ENCODE measurements at regions not wholly inside any gene's neighbourhood (a gene's known extent, or its start where the extent isn't known, plus 50 kb on each side); places are given as distances from the start of the nearest gene placed in this dataset.
"Not testable (repeated sequence)": the region's sequence is repeated elsewhere in the genome, so short reads cannot be mapped to it uniquely, and the experiment has no call there.

DNA sequence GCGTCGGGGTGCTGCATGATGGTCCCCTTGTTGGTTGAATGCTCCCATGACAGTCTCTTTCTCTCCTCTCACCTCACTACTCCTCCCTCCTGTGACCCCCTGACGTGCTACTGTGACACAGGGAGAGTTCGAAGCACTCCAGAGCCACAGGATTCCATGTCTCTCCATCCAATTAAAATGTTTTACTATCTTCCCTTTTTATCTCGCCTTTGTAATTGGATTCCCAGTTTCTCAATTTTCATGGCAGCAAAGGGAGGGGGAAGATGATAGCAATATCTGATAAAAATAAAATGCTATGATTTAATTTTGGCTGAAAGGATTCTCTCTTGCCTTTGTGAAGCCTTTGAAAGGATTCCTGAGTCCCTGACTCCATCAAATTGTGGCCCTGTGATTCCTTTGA lies 271.9 kb upstream of the SLC14A2 start:
- no peak for FAIRE-seq
- DNase-seq (ENCODE audit: insufficient read length, low spot score), result no peak
- TF ChIP-seq, protein P1, sequence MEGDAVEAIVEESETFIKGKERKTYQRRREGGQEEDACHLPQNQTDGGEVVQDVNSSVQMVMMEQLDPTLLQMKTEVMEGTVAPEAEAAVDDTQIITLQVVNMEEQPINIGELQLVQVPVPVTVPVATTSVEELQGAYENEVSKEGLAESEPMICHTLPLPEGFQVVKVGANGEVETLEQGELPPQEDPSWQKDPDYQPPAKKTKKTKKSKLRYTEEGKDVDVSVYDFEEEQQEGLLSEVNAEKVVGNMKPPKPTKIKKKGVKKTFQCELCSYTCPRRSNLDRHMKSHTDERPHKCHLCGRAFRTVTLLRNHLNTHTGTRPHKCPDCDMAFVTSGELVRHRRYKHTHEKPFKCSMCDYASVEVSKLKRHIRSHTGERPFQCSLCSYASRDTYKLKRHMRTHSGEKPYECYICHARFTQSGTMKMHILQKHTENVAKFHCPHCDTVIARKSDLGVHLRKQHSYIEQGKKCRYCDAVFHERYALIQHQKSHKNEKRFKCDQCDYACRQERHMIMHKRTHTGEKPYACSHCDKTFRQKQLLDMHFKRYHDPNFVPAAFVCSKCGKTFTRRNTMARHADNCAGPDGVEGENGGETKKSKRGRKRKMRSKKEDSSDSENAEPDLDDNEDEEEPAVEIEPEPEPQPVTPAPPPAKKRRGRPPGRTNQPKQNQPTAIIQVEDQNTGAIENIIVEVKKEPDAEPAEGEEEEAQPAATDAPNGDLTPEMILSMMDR (IDR thresholded peaks at IDR 0.05; ENCODE audit: insufficient read depth, missing control alignments), result no peak

DNA sequence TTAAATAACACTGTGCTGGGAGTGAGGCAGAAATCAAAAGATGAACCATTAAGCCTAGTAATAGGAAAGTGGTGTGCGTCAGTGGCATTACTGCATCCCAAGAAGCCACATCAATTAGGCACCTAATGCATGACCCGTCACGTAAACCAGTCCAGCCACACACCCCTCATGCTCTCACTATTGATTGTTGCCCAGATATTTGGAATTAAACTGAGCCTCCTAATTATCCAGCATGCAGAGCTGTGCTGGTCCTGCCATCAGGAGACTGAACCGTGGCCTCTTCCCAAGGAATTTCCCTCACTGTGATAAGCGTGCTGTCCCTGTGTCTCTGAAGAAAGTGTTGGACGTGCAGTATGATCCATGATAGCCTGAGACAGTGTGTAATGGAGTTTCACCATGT lies 270.6 kb upstream of the SLC14A2 start:
- not testable (repeated sequence) for DNase-seq (ENCODE audit: insufficient read length, low spot score); FAIRE-seq

DNA sequence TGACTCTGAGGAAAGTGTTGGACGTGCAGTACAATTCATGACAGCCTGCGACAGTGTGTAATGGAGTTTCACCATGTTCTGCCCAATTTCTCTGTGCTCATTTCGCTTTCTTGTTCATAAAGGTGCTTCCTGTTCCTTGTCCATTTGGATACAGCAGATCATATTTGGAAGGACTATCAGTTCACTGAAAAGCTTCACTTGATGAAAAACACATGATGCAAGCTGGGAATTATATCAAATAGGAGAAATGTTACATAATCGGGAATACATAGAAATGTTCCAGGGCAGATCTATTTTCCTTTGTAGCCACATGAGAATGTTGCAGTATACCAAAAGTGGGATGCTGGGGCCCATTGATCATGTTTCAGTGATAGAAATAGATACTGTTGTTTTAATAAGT lies 266.3 kb upstream of the SLC14A2 start:
- no peak for DNase-seq (ENCODE audit: insufficient read length, low spot score)
- TF ChIP-seq, protein P1 (IDR thresholded peaks at IDR 0.05; ENCODE audit: insufficient read depth, missing control alignments), result no peak
- no peak for FAIRE-seq

DNA sequence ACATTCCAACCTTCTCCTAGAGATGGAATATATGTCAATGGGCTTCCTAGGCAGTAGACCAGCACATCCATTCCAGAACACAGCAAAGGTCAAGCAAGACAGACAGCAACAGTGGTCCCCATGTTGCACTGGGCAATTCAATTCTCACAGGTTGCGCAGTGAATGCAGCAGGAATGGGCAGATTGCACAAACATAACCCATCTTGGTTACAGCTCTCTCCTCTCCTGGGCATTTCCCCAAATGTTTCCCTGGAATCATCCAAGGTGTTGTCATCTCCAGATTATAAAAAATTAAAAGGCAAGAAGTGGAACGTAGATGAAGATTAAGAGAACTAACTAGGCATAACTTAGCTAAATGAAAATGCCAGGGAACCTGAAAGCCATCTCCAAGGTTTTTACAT lies 265.8 kb upstream of the SLC14A2 start:
- TF ChIP-seq, protein P1 (IDR thresholded peaks at IDR 0.05; ENCODE audit: insufficient read depth, missing control alignments), result no peak
- FAIRE-seq (no peak), DNase-seq (ENCODE audit: insufficient read length, low spot score) (no peak)

DNA sequence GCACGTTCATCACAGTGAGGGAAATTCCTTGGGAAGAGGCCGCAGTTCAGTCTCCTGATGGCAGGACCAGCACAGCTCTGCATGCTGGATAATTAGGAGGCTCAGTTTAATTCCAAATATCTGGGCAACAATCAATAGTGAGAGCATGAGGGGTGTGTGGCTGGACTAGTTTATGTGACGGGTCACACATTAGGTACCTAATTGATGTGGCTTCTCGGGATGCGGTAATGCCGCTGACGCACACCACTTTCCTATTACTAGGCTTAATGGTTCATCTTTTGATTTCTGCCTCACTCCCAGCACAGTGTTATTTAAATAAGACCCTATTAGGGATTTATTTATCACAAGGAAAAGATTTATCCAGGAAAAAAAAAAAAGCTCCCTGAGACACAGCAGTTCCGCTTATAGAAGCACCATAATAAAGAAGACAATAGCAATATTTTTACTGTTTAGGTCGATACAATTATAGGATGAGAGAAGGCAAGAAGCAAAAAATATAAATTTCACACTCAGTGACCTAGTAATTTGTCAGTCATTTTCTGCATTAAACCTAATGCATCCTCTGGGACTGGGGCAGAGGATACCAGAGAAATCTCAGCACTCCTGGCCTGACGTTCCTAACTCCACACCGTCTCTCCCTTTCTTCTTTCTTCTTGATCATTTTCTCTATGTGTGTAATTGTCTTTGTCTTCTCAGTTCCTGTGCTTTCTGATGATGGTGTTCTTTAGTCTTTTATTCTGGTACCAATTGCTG lies 264.7 kb upstream of the SLC14A2 start:
- DNase-seq (ENCODE audit: insufficient read length, low spot score) (no peak), FAIRE-seq (no peak)
- TF ChIP-seq, protein P1 (IDR thresholded peaks at IDR 0.05; ENCODE audit: insufficient read depth, missing control alignments), result no peak

DNA sequence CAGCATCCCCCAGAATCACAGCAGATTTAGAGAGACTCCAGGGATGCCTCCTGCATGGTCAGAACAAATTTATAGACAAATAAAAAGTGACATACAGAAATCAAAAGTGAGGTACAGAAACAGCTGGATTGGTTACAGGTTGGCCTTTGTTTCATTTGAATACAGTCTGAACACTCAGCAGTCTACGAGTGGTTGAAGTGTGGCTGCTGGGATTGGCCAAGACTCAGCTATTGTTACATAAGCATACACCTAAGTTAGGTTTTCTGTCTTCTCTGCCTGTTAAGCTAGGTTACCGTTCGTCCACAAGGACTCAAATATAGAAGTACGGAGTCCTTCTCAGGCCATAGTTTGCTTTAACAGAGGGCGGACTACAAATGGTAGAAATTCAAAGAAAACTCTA lies 262.4 kb upstream of the SLC14A2 start:
- no peak for DNase-seq (ENCODE audit: insufficient read length, low spot score)
- no peak for FAIRE-seq
- TF ChIP-seq, protein P1 (IDR thresholded peaks at IDR 0.05; ENCODE audit: insufficient read depth, missing control alignments), result no peak

DNA sequence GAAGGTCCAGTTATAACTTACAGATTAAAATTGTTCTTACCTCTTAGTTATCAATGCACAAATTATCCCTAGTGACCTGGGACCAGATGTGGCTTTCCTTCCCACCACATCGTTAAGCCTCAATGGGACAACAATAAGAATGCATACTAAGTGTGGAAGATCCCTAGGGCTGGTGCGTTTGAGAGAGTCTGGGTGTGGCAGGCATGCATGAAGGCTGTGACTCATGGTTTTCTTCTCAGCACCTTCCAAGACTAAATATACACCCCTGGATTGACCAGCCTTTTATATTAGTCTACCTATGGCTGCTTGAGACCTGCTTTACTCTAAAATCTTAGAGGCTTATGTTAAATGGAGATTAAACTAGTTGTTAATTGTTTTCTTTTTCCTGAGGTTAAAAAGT lies 261.7 kb upstream of the SLC14A2 start:
- FAIRE-seq, result no peak
- TF ChIP-seq, protein P1 (IDR thresholded peaks at IDR 0.05; ENCODE audit: insufficient read depth, missing control alignments), result no peak
- DNase-seq (ENCODE audit: insufficient read length, low spot score), result no peak
